A204.1 (cell line): ENCODE measurements at regions not wholly inside any gene's neighbourhood (a gene's known extent, or its start where the extent isn't known, plus 50 kb on each side); places are given as distances from the start of the nearest gene placed in this dataset.
"Not testable (repeated sequence)": the region's sequence is repeated elsewhere in the genome, so short reads cannot be mapped to it uniquely, and the experiment has no call there.

ENCODE experiments used
- FAIRE-seq: peaks from 2 replicates; lab custom pipeline; 2012; peaks lifted over from hg19 to GRCh38; lab: Jason Lieb, UNC

GRCh38 chr2:238521002-238521401, 94.3 kb downstream of the ASB1 start:
- no peak for FAIRE-seq

GRCh38 chr2:238521870-238522269, 95.1 kb downstream of the ASB1 start:
- no peak for FAIRE-seq

- FAIRE-seq = no peak
Measured at GRCh38 chr2:238523158-238524110, 96.7 kb downstream of the ASB1 start.

- no peak for FAIRE-seq
Measured at GRCh38 chr2:238524426-238524983, 97.8 kb downstream of the ASB1 start.

GRCh38 chr2:238525990-238526389, 99.3 kb downstream of the ASB1 start:
- no peak for FAIRE-seq

- no peak for FAIRE-seq
Measured at GRCh38 chr2:238527565-238527964, 100.8 kb downstream of the ASB1 start.

- no peak for FAIRE-seq
Measured at GRCh38 chr2:238528953-238529781, 102.4 kb downstream of the ASB1 start.

GRCh38 chr2:238531017-238531645, 104.4 kb downstream of the ASB1 start:
- FAIRE-seq = not testable (repeated sequence)

- not testable (repeated sequence) for FAIRE-seq
Measured at GRCh38 chr2:238543732-238544131, 117.0 kb downstream of the ASB1 start.

- FAIRE-seq = no peak
Measured at GRCh38 chr2:238548902-238549462, 122.3 kb downstream of the ASB1 start.

GRCh38 chr2:238549866-238550265, 123.1 kb downstream of the ASB1 start:
- FAIRE-seq = no peak

GRCh38 chr2:238551091-238551490, 124.4 kb downstream of the ASB1 start:
- FAIRE-seq = no peak

GRCh38 chr2:238552226-238552625, 125.5 kb downstream of the ASB1 start:
- no peak for FAIRE-seq

GRCh38 chr2:238553159-238553558, 126.4 kb downstream of the ASB1 start:
- FAIRE-seq = no peak

- no peak for FAIRE-seq
Measured at GRCh38 chr2:238554468-238555315, 128.0 kb downstream of the ASB1 start.

- no peak for FAIRE-seq
Measured at GRCh38 chr2:238555786-238556542, 129.2 kb downstream of the ASB1 start.

GRCh38 chr2:238557431-238557830, 130.7 kb downstream of the ASB1 start:
- no peak for FAIRE-seq

GRCh38 chr2:238557936-238558335, 131.2 kb downstream of the ASB1 start:
- FAIRE-seq = no peak

GRCh38 chr2:238558456-238559099, 131.9 kb downstream of the ASB1 start:
- no peak for FAIRE-seq

GRCh38 chr2:238560234-238560633, 133.5 kb downstream of the ASB1 start:
- FAIRE-seq = no peak
